Loucy (cell line): ENCODE measurements at regions not wholly inside any gene's neighbourhood (a gene's known extent, or its start where the extent isn't known, plus 50 kb on each side); places are given as distances from the start of the nearest gene placed in this dataset.

Source experiments
- EZH2phosphoT487 ChIP-seq: fragments of 200-600 bp; IDR thresholded peaks from 2 replicates; pipeline ENCODE4 v1.6.1; 2018; ENCODE audit warnings: antibody characterized with exemption, mild to moderate bottlenecking, moderate library complexity, borderline replicate concordance
- TF ChIP-seq, protein P1 (sequence below): fragments of 200-600 bp; sonication (generic); conservative IDR thresholded peaks from 2 replicates; pipeline ENCODE4 v1.5.1; 2014; ENCODE audit warnings: mild to moderate bottlenecking, antibody characterized with exemption, low read length

DNA sequence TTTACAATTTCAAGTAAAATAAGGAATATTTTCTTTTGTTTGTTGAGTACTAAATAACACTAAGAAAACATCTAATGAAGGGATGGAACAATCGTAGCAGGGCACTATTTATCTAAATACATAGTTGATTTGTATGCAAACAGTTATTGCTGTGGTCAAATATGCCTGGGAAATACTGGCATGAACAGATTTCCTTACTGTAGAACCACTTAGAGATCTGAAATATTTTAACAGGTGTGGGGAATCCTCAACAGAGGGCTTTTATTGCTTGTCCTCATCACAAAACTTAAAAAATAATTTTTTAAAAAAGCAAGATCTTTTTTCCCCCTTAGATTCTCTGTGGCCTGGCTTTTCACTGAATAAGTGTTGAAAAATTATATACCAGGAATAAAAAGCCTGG lies 233.0 kb upstream of the FAM83B start:
- TF ChIP-seq, protein P1, sequence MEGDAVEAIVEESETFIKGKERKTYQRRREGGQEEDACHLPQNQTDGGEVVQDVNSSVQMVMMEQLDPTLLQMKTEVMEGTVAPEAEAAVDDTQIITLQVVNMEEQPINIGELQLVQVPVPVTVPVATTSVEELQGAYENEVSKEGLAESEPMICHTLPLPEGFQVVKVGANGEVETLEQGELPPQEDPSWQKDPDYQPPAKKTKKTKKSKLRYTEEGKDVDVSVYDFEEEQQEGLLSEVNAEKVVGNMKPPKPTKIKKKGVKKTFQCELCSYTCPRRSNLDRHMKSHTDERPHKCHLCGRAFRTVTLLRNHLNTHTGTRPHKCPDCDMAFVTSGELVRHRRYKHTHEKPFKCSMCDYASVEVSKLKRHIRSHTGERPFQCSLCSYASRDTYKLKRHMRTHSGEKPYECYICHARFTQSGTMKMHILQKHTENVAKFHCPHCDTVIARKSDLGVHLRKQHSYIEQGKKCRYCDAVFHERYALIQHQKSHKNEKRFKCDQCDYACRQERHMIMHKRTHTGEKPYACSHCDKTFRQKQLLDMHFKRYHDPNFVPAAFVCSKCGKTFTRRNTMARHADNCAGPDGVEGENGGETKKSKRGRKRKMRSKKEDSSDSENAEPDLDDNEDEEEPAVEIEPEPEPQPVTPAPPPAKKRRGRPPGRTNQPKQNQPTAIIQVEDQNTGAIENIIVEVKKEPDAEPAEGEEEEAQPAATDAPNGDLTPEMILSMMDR: no peak
- TF ChIP-seq EZH2phosphoT487: no peak
